Neural cell (in vitro differentiated cells): ENCODE measurements at regions not wholly inside any gene's neighbourhood (a gene's known extent, or its start where the extent isn't known, plus 50 kb on each side); places are given as distances from the start of the nearest gene placed in this dataset.

Experiments
- H2AFZ ChIP-seq: fragments of 200-600, 300-800 bp; sonication (generic), shearing (Covaris generic); 2 replicates; pipeline ENCODE4 v1.6.0; 2014; ENCODE audit warnings: low read depth, mild to moderate bottlenecking, antibody characterized with exemption, low read length, moderate library complexity
- H3F3A ChIP-seq: fragments of 200-600 bp; shearing (Covaris generic); 2 replicates; pipeline ENCODE4 v1.6.1; 2016; ENCODE audit warnings: mild to moderate bottlenecking, moderate library complexity, mixed read lengths, antibody characterized with exemption, low read length; ENCODE audit not compliant: insufficient read depth, poor library complexity, severe bottlenecking
- H3K27ac ChIP-seq: fragments of 200-600, 300-800 bp; sonication (generic), shearing (Covaris generic); 2 replicates; pipeline ENCODE4 v1.5.1; 2014; ENCODE audit warnings: mild to moderate bottlenecking, low read length, moderate library complexity
- H3K27me3 ChIP-seq: fragments of 300-800, 200-600 bp; sonication (generic), shearing (Covaris generic); 2 replicates; pipeline ENCODE4 v1.6.0; 2014; ENCODE audit warnings: mild to moderate bottlenecking, low read depth, low read length, moderate library complexity; ENCODE audit not compliant: insufficient read depth
- H3K36me3 ChIP-seq: fragments of 300-800, 200-600 bp; sonication (generic), shearing (Covaris generic); 2 replicates; pipeline ENCODE4 v1.5.1; 2014; ENCODE audit warnings: mild to moderate bottlenecking, antibody characterized with exemption, low read length, moderate library complexity; ENCODE audit not compliant: insufficient read depth
- H3K4me2 ChIP-seq: fragments of 300-800, 200-600 bp; sonication (generic), shearing (Covaris generic); 2 replicates; pipeline ENCODE4 v1.6.0; 2014; ENCODE audit warnings: mild to moderate bottlenecking, low read length
- H3K4me3 ChIP-seq: fragments of 300-800, 200-600 bp; sonication (generic), shearing (Covaris generic); 2 replicates; pipeline ENCODE4 v1.5.1; 2014; ENCODE audit warnings: mild to moderate bottlenecking, low read length, moderate library complexity
- H3K79me2 ChIP-seq: fragments of 200-600 bp; shearing (Covaris generic); replicated peaks from 2 replicates; pipeline ENCODE4 v1.6.0; 2014; ENCODE audit warnings: mild to moderate bottlenecking, low read length, moderate library complexity; ENCODE audit not compliant: insufficient read depth
- H3K9ac ChIP-seq: fragments of 300-800, 200-600 bp; sonication (generic), shearing (Covaris generic); 2 replicates; pipeline ENCODE4 v1.6.1; 2016; ENCODE audit warnings: mild to moderate bottlenecking, low read length, mixed read lengths
- H3K9me2 ChIP-seq: fragments of 200-600 bp; shearing (Covaris generic); 2 replicates; pipeline ENCODE4 v1.6.1; 2016; ENCODE audit warnings: mild to moderate bottlenecking, low read length, mixed read lengths; ENCODE audit not compliant: insufficient read depth
- H3K9me3 ChIP-seq: fragments of 200-600, 300-800 bp; sonication (generic), shearing (Covaris generic); 2 replicates; pipeline ENCODE4 v1.6.1; 2016; ENCODE audit warnings: mild to moderate bottlenecking, mixed run types, low read length, moderate library complexity, mixed read lengths
- H4K20me1 ChIP-seq: fragments of 200-600 bp; shearing (Covaris generic); 2 replicates; pipeline ENCODE4 v1.6.1; 2016; ENCODE audit warnings: mild to moderate bottlenecking, mixed run types; ENCODE audit not compliant: insufficient read depth
- CTCF ChIP-seq: fragments of 450-650 bp; IDR thresholded peaks from 2 replicates; pipeline ENCODE4 v1.5.1; 2014; ENCODE audit warnings: antibody characterized with exemption, mild to moderate bottlenecking, moderate library complexity; ENCODE audit not compliant: poor library complexity, severe bottlenecking
- EP300 ChIP-seq: fragments of 450-650 bp; conservative IDR thresholded peaks from 2 replicates; pipeline ENCODE4 v1.6.1; 2014; ENCODE audit warnings: antibody characterized with exemption, mild to moderate bottlenecking, moderate library complexity; ENCODE audit not compliant: poor library complexity, severe bottlenecking
- EZH2 ChIP-seq: fragments of 200-600, 300-800 bp; shearing (Covaris generic), sonication (generic); IDR thresholded peaks from 2 replicates; pipeline ENCODE4 v1.6.1; 2014; ENCODE audit warnings: antibody characterized with exemption, low read length, borderline replicate concordance, mild to moderate bottlenecking; ENCODE audit not compliant: insufficient read depth, poor library complexity, severe bottlenecking
- MXI1 ChIP-seq: fragments of 450-650 bp; conservative IDR thresholded peaks from 2 replicates; pipeline ENCODE4 v1.6.1; 2014; ENCODE audit warnings: antibody characterized with exemption, mild to moderate bottlenecking; ENCODE audit not compliant: poor library complexity, severe bottlenecking
- POLR2AphosphoS5 ChIP-seq: IDR thresholded peaks from 2 replicates; pipeline ENCODE4 v1.6.1; 2012
- RAD21 ChIP-seq: fragments of 450-650 bp; conservative IDR thresholded peaks from 2 replicates; pipeline ENCODE4 v1.6.1; 2014; ENCODE audit warnings: antibody characterized with exemption, mild to moderate bottlenecking, moderate library complexity
- REST ChIP-seq: IDR thresholded peaks from 2 replicates; pipeline ENCODE4 v1.6.1; 2012; ENCODE audit warnings: borderline replicate concordance
- SMC3 ChIP-seq: fragments of 450-650 bp; conservative IDR thresholded peaks from 2 replicates; pipeline ENCODE4 v1.6.1; 2014; ENCODE audit warnings: antibody characterized with exemption, mild to moderate bottlenecking, moderate library complexity; ENCODE audit not compliant: poor library complexity
- TAF1 ChIP-seq: IDR thresholded peaks from 2 replicates; pipeline ENCODE4 v1.6.1; 2012; ENCODE audit warnings: low read depth

GRCh38 chr20:37581246-37581645 is 53.6 kb upstream of the BLCAP start:
- no peaks in the 10 kb centered on the region for H3F3A ChIP-seq
- H3K36me3 ChIP-seq, result no peaks in the 10 kb centered on the region
- H3K9me3 ChIP-seq, result no peaks in the 10 kb centered on the region
- no peak overlapping the region for H3K4me3 ChIP-seq
- no peaks in the 10 kb centered on the region for H3K9me2 ChIP-seq
- no peak overlapping the region for H3K9ac ChIP-seq
- H4K20me1 ChIP-seq, result no peaks in the 10 kb centered on the region
- no peaks in the 10 kb centered on the region for H3K79me2 ChIP-seq
- H2AFZ ChIP-seq, result no peak overlapping the region
- TF ChIP-seq CTCF, result no peak
- TF ChIP-seq POLR2AphosphoS5, result no peak
- TF ChIP-seq TAF1, result no peak
- TF ChIP-seq REST, result no peak
- TF ChIP-seq EZH2, result no peak
- H3K27ac ChIP-seq, result no peak overlapping the region
- no peak overlapping the region for H3K4me2 ChIP-seq
- H3K27me3 ChIP-seq, result no peaks in the 10 kb centered on the region

- Histone ChIP-seq H3K9me3 (no peaks in the 10 kb centered on the region), H3K4me3 (no peak overlapping the region), H4K20me1 (no peaks in the 10 kb centered on the region), H3K9me2 (no peaks in the 10 kb centered on the region), H3K27ac (no peak overlapping the region), H3K9ac (no peak overlapping the region), H3K4me2 (no peak overlapping the region), H3K27me3 (no peaks in the 10 kb centered on the region), H3F3A (no peaks in the 10 kb centered on the region), H2AFZ (no peak overlapping the region), H3K79me2 (no peaks in the 10 kb centered on the region), H3K36me3 (no peaks in the 10 kb centered on the region)
- TF ChIP-seq POLR2AphosphoS5 (no peak), EZH2 (no peak), SMC3 (no peak), EP300 (no peak), TAF1 (no peak), MXI1 (no peak), REST (no peak), CTCF (no peak), RAD21 (no peak)
Measured at GRCh38 chr20:37580069-37580468, 52.4 kb upstream of the BLCAP start.
